ENCODE measurements at regions not wholly inside any gene's neighbourhood (a gene's known extent, or its start where the extent isn't known, plus 50 kb on each side); places are given as distances from the start of the nearest gene placed in this dataset.

- DNase-seq (ENCODE audit: low spot score) = no peak
- in situ Hi-C loops (cut with MboI; ENCODE audit: low sequenced_read_pairs, unreplicated experiment) = no loop called here
- TF ChIP-seq, protein P1, sequence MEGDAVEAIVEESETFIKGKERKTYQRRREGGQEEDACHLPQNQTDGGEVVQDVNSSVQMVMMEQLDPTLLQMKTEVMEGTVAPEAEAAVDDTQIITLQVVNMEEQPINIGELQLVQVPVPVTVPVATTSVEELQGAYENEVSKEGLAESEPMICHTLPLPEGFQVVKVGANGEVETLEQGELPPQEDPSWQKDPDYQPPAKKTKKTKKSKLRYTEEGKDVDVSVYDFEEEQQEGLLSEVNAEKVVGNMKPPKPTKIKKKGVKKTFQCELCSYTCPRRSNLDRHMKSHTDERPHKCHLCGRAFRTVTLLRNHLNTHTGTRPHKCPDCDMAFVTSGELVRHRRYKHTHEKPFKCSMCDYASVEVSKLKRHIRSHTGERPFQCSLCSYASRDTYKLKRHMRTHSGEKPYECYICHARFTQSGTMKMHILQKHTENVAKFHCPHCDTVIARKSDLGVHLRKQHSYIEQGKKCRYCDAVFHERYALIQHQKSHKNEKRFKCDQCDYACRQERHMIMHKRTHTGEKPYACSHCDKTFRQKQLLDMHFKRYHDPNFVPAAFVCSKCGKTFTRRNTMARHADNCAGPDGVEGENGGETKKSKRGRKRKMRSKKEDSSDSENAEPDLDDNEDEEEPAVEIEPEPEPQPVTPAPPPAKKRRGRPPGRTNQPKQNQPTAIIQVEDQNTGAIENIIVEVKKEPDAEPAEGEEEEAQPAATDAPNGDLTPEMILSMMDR (IDR thresholded peaks at IDR 0.05; ENCODE audit: borderline replicate concordance, control extremely low read depth, extremely low read depth, insufficient read depth, missing control alignments) = no peak
Measured at GRCh38 chr2:184026961-184027360, 571.4 kb upstream of the ZNF804A start.

DNA sequence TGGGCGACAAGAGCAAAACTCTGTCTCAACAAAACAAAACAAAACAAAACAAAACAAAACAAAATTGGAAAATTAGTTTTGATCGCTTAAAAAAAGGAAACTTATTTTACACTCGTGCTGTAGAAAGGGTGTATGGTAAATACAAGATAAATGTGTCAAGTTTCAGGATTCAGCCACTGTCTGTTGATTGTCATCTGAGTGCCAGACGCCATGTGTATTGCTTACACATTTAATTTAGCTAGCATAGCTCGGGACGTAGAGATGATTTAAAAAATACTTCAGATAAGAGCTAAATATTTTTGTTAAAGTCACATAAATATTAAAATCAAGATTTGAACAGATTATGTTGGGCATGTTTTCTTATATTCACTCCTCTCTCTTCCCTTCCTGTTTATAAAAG is 568.1 kb upstream of the ZNF804A start:
- no peak for DNase-seq (ENCODE audit: low spot score)
- in situ Hi-C loops (cut with MboI; ENCODE audit: low sequenced_read_pairs, unreplicated experiment) = no loop called here
- TF ChIP-seq, protein P1 (IDR thresholded peaks at IDR 0.05; ENCODE audit: borderline replicate concordance, control extremely low read depth, extremely low read depth, insufficient read depth, missing control alignments) = no peak

DNA sequence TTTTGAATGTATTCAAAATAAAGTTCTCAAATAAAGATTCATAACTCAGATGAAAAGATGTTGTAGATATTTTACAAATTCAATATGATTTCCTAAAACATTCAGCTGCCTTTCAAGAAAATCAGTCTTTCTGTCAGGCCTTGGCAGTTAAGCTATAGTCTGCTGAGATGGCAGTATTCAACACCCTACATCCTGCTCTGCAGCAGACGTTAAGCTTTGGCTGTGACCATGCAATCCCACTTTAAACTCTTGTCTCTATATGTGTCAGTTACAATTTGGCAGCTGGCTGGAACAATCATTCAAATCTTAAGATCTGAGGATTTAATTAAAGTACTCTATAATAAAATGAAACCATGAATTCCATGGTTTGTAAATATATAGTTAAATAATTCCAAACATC is 567.3 kb upstream of the ZNF804A start:
- no peak for DNase-seq (ENCODE audit: low spot score)
- in situ Hi-C loops (cut with MboI; ENCODE audit: low sequenced_read_pairs, unreplicated experiment) = no loop called here
- TF ChIP-seq, protein P1 (IDR thresholded peaks at IDR 0.05; ENCODE audit: borderline replicate concordance, control extremely low read depth, extremely low read depth, insufficient read depth, missing control alignments) = no peak

- in situ Hi-C loops (cut with MboI; ENCODE audit: low sequenced_read_pairs, unreplicated experiment) = no loop called here
- TF ChIP-seq, protein P1 (IDR thresholded peaks at IDR 0.05; ENCODE audit: borderline replicate concordance, control extremely low read depth, extremely low read depth, insufficient read depth, missing control alignments) = no peak
- no peak for DNase-seq (ENCODE audit: low spot score)
Measured at GRCh38 chr2:184031402-184032147, 566.8 kb upstream of the ZNF804A start.

DNA sequence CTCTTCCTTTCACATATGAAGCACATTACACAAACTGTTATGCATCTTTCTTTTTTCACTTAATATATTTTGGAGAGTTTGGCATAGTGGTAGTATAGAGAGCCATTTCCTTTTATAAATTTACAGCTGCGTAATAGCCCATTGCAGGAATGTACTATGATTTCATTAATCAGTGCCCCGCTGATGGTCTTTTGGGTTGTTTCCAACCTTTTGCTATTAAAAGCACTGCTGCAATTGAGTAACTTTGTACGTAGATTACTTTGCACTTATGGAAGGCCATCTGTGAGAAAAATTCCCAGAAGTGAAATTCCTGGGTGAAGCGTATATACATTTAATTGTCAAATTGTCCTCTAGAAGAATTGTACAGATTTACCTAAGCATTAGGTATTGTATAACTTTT is 565.3 kb upstream of the ZNF804A start:
- TF ChIP-seq, protein P1 (IDR thresholded peaks at IDR 0.05; ENCODE audit: borderline replicate concordance, control extremely low read depth, extremely low read depth, insufficient read depth, missing control alignments) = no peak
- in situ Hi-C loops (cut with MboI; ENCODE audit: low sequenced_read_pairs, unreplicated experiment) = no loop called here
- DNase-seq (ENCODE audit: low spot score) = no peak

DNA sequence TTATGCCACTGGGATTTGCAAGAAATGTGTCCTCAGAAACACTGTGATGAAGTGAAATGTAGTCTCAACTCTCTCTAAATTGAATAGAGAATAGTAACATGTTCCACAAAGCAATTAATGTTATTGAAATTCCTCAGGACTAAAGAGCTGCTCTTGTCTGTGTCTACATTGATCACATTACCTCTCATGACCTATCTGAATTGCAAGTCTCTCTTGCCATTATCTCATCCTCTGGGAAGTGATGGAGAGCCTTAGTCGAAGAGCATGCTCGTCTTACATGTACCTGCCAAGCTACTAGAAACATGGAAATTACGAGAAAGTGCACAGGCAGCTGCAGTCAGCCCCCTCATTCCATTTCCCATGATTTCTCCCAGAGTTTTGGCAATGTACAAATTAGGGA is 561.1 kb upstream of the ZNF804A start:
- TF ChIP-seq, protein P1 (IDR thresholded peaks at IDR 0.05; ENCODE audit: borderline replicate concordance, control extremely low read depth, extremely low read depth, insufficient read depth, missing control alignments) = no peak
- no peak for DNase-seq (ENCODE audit: low spot score)
- in situ Hi-C loops (cut with MboI; ENCODE audit: low sequenced_read_pairs, unreplicated experiment) = no loop called here
